ENCODE measurements at regions not wholly inside any gene's neighbourhood (a gene's known extent, or its start where the extent isn't known, plus 50 kb on each side); places are given as distances from the start of the nearest gene placed in this dataset.

DNA sequence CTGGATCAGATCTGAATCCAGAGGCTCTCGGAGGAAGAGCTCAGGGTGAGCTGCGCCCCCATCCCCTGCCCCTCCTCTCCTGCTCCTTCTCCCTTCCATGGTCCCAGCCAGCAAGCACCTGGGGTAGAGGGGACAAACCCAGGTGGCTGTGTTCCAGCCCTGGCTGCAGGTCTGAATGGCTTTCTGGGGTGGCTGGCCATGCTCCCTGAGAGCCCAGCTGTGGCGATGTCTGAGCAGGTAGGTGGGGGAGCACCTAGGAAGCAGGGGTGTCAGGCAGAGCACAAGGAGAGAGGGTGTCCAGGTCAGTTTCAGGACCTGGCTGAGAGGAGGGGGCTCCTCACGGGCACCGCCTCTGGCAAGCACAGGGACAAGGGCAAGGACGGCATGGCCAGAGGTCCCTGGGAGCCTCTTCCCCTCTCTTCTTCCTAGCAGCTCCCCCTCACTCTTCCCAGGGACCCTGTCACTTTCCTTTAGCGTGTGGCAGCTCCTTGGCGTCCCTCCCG, 310.0 kb downstream of the SEC14L1 start:
- in situ Hi-C loops (cut with HindIII; ENCODE audit: low pct_ligation_motif_present, low pct_unique_long_range_greater_than_20kb, low sequenced_read_pairs), result no loop called here

DNA sequence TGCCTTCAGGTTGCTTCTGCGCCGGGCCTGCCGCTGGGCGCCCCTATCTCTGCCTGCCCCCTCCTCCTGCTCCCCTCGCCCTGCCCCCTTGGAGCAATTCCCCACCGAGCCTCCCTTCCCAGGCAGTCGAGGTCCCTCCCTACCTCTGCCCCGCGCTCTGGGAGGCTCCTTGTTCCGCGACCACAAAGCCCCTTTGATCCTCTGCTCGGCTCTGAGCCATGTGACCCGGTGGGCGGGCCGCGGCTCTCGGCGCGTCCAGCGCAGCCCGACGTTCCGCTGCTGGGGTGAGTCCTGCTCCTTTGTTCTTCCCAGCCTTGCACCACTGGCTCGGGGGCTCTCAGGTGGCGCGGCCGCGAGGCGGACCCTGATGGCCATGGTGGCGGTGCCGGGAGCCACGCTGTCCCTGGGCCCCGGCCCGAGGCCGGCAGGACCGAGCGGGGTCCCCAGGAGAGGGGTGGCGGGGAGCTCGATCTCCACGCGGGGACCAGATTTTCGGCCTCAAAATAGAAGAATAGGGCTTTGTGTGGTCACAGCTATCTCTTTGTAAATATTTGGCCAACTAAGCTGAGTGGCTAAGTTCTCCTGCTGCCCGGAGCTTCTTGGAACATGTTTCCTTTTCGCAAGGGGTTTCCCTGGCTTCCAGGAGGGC, 310.6 kb downstream of the SEC14L1 start:
- in situ Hi-C loops (cut with HindIII; ENCODE audit: low pct_ligation_motif_present, low pct_unique_long_range_greater_than_20kb, low sequenced_read_pairs), result no loop called here
- DNase-seq, result no peak

More for the DNA sequence above, 310.0 kb downstream of the SEC14L1 start:
- DNase-seq, result no peak

DNA sequence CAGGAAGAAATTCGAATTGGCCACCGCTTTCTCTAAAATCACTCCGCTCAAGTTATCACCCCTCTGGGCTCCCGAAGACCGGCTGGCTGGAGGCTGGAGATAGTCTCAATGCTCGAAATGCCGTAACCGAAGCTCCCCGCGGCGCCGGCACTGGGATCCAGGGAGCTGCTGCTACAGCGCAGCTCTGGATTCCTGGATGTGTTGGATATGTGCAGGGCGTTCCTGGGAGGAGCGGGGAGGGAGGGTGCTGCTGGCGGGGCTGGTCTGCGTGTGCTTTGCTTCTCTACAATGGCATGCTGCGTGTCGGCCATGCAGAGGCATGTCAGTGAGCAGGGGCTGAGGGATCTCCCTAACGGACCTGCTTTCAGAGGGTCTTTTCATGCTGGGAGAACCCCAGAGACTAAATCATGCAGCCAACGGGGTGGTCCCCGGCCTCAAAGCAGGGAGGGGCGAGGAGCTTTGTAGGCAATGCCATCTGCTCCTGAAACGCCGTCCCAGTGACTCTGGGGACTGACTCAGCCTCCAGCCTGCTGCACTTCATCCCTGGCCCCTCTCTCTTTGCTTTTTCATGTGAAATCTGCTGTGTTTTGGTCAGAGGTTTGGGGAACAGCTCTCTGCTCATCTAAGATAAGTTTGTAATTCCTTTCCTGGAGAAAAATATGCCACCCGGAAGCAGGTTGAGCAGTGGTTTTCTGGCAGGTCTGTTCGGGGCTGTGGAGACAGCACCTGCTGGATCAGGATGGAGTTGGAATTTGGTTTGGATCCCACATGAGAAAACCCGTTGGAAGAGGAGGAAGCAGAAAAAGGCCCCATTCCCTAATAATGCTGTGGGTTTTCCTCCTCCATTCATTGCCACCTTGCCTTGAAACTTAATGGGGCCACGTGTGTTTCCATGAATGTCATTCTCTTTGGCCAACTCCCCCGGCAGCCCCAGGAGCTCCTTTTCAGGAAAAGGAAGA, 311.4 kb downstream of the SEC14L1 start:
- in situ Hi-C loops (cut with HindIII; ENCODE audit: low pct_ligation_motif_present, low pct_unique_long_range_greater_than_20kb, low sequenced_read_pairs), result no loop called here
- DNase-seq, result no peak

DNA sequence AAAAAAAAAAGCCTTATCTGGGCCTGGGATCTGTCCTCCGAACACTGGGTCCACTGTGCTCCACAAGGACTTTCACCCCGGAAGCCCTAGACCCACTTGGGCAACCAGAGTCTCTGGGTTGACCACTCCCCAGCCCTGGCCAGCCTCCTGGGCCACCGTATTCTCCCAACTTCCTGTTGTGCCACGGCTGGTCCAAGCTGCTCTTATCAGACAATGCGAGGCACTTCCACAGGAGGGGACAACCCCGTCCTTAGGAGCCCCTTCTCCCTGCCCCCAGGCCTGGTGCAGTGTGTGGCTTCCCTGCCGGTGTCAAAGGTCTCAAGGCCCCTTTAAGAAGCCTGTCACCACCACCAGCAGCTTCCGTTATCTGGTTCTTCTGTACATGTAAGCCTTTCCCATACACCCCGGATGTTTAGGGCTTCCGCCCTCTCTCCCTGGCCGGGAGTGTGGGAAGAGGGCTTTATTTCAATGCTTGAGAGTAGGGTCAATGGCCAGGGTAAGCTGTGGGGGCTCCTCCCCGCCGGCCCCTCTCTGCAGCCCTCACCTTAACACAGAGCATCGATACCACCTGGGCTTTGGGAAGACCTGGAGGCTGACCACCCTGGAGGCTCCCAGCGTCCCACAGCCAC, 313.0 kb downstream of the SEC14L1 start:
- no peak for DNase-seq
- in situ Hi-C loops (cut with HindIII; ENCODE audit: low pct_ligation_motif_present, low pct_unique_long_range_greater_than_20kb, low sequenced_read_pairs), result no loop called here

- in situ Hi-C loops (cut with HindIII; ENCODE audit: low pct_ligation_motif_present, low pct_unique_long_range_greater_than_20kb, low sequenced_read_pairs), result no loop called here
Measured at GRCh38 chr17:77454242-77455095, 313.7 kb downstream of the SEC14L1 start.

GRCh38 chr17:77455111-77455890, 314.5 kb downstream of the SEC14L1 start:
- no peak for DNase-seq
- in situ Hi-C loops (cut with HindIII; ENCODE audit: low pct_ligation_motif_present, low pct_unique_long_range_greater_than_20kb, low sequenced_read_pairs), result no loop called here

More at GRCh38 chr17:77454242-77455095, 313.7 kb downstream of the SEC14L1 start:
- DNase-seq, result no peak

DNA sequence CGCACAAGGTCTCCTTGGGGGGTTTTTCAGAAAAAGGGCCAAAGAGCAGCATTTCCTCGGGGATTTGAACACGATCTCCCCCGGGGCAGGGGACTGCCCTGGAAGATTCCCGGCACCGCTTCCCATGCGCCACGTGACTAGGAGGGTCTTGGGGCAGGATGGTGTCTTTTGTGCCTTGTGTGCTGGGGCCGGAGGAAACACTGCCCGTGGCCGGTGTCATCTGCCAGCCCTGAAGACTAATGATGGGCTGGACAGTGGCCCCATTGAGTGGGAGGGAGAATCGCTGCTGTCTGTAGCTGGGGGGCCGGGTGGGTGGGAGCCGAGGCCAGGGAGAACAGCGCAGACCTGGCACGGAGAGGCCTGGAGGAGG, 315.1 kb downstream of the SEC14L1 start:
- DNase-seq, result no peak
- in situ Hi-C loops (cut with HindIII; ENCODE audit: low pct_ligation_motif_present, low pct_unique_long_range_greater_than_20kb, low sequenced_read_pairs), result no loop called here

- in situ Hi-C loops (cut with HindIII; ENCODE audit: low pct_ligation_motif_present, low pct_unique_long_range_greater_than_20kb, low sequenced_read_pairs), result no loop called here
- no peak for DNase-seq
Measured at GRCh38 chr17:77456271-77456950, 315.6 kb downstream of the SEC14L1 start.

GRCh38 chr17:77456951-77457548, 316.3 kb downstream of the SEC14L1 start:
- in situ Hi-C loops (cut with HindIII; ENCODE audit: low pct_ligation_motif_present, low pct_unique_long_range_greater_than_20kb, low sequenced_read_pairs), result no loop called here
- no peak for DNase-seq

DNA sequence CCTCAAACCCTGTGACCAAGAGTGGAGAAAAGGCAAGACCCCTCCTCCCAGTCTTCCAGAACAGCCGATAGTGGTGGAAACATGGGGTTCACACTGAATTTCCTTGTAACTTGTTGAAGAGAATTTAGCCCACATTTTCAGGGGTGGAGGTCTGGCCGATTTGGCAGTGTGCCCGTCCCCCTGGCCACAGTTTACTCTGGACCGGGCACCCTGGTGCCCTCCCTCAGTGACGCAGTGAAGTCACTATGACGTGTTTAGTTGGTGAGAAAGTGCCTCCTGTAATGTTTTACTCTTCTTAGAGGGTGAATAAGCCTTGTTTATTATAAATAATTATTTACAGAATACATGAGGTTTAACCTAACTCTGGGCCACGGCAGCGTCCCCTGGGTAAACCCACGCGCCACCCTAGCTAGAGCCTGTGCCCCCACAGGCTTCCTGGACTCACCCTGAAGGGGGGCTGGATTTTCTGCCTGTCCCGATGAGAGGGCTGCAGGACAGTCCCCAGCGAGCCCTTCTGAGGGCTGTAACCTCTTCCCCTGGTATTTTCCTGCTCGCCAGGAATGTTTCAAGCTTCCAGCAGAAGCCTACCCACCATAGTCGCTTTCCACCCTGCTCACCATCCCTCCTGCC, 316.9 kb downstream of the SEC14L1 start:
- no peak for DNase-seq
- in situ Hi-C loops (cut with HindIII; ENCODE audit: low pct_ligation_motif_present, low pct_unique_long_range_greater_than_20kb, low sequenced_read_pairs), result no loop called here

- no peak for DNase-seq
- in situ Hi-C loops (cut with HindIII; ENCODE audit: low pct_ligation_motif_present, low pct_unique_long_range_greater_than_20kb, low sequenced_read_pairs), result no loop called here
Measured at GRCh38 chr17:77458202-77459017, 317.6 kb downstream of the SEC14L1 start.

DNA sequence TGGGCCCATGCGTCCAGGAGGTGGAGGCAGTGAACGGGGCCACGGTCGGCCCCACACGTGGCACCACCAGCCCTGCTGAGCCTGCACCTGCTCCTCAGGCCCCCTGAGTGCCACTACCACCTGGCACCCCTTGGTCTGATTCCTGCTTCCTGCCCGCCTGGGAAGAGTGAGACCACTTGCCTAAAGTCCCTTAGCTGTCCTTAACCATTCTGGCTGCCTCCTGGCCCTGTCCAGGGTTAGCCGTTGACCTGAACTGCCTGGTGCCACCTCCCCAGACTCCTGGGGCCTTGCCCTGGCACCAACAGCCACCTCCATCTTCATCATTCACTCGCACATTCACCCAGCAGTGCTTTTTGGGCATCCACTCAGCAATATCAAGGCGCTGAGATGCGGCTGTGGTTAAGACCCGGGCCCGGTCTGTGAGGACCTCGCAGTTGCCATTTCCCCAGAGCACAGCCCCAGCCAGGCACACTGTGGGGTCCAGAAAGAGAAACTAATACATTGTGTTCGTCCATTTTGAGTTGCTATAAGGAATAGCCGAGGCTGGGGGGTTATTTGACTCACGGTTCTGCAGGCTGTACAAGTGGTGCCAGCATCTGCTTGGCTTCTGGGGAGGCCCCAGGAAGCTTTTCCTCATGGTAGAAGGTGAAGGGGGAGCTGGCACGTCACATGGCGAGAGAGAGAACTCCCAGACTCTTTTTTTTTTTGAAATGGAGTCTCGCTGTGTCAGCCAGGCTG, 318.4 kb downstream of the SEC14L1 start:
- no peak for DNase-seq
- in situ Hi-C loops (cut with HindIII; ENCODE audit: low pct_ligation_motif_present, low pct_unique_long_range_greater_than_20kb, low sequenced_read_pairs), result no loop called here

- in situ Hi-C loops (cut with HindIII; ENCODE audit: low pct_ligation_motif_present, low pct_unique_long_range_greater_than_20kb, low sequenced_read_pairs), result no loop called here
- DNase-seq, result no peak
Measured at GRCh38 chr17:77460514-77461046, 319.8 kb downstream of the SEC14L1 start.

GRCh38 chr17:77461277-77462057, 320.7 kb downstream of the SEC14L1 start:
- in situ Hi-C loops (cut with HindIII; ENCODE audit: low pct_ligation_motif_present, low pct_unique_long_range_greater_than_20kb, low sequenced_read_pairs), result no loop called here
- DNase-seq, result no peak

Data from ACHN (cell line).